Natural killer cell treated with Interleukin-12 subunit alpha and Interleukin-12 subunit beta and Interleukin-15 and Interleukin-18, amount 100 ng/mL, for 72 hours (primary cell): ENCODE measurements at regions not wholly inside any gene's neighbourhood (a gene's known extent, or its start where the extent isn't known, plus 50 kb on each side); places are given as distances from the start of the nearest gene placed in this dataset.
A peak's percentile ranks its signal among the peaks of the same experiment; 100 is the strongest.

ENCODE experiments used
- ATAC-seq, 2 donors: fragments of 150-1000 bp; cut with Tn5 transposase in 1 of 2; sonication (Bioruptor Pico), chemical (Tn5 transposase) in 1 of 2; 2 replicates each; pipeline ENCODE4 v1.10.0; 2021
- DNase-seq: peaks from one replicate; pipeline ENCODE4 v3.0.0; 2022; ENCODE audit warnings: low spot score
- H3K27ac Mint-ChIP-seq, 2 donors: 1 replicate in 1 of 2; 2 replicates in 1 of 2; pipeline ENCODE4 v1.8.0; 2022; ENCODE audit warnings: mixed read lengths in 2 of 2, mild to moderate bottlenecking in 1 of 2, moderate library complexity in 1 of 2
- H3K27me3 Mint-ChIP-seq, 2 donors: 1 replicate in 1 of 2; 2 replicates in 1 of 2; pipeline ENCODE4 v1.8.0; 2022; ENCODE audit warnings: mixed read lengths in 2 of 2
- H3K36me3 Mint-ChIP-seq: one replicate; pipeline ENCODE4 v1.8.0; 2022; ENCODE audit warnings: mixed read lengths
- H3K4me1 Mint-ChIP-seq, 2 donors: 1 replicate in 1 of 2; 2 replicates in 1 of 2; pipeline ENCODE4 v1.8.0; 2022; ENCODE audit warnings: low read depth in 2 of 2, mixed read lengths in 2 of 2, mild to moderate bottlenecking in 1 of 2
- H3K4me3 Mint-ChIP-seq: one replicate; pipeline ENCODE4 v1.8.0; 2022; ENCODE audit warnings: mixed read lengths
- H3K9me3 Mint-ChIP-seq: 2 replicates; pipeline ENCODE4 v1.8.0; 2022; ENCODE audit warnings: mixed read lengths

- Mint-ChIP-seq H3K27me3 (no peaks in the 10 kb centered on the region), H3K36me3 (peaks cover 5% of the 10 kb centered on the region), H3K27ac (no peak overlapping the region), H3K9me3 (peaks cover 9% of the 10 kb centered on the region), H3K4me3 (no peak overlapping the region), H3K4me1 (no peaks in the 10 kb centered on the region)
- no peak for ATAC-seq
- no peak for DNase-seq
Observed at GRCh38 chr3:68228856-68229255, 574.4 kb upstream of the SUCLG2 start.

GRCh38 chr3:68220832-68221231 is 566.4 kb upstream of the SUCLG2 start:
- no peak overlapping the region for H3K4me3 Mint-ChIP-seq

GRCh38 chr3:68211637-68212036 is 557.2 kb upstream of the SUCLG2 start:
- ATAC-seq, result no peak
- Mint-ChIP-seq H3K4me3 (no peak overlapping the region), H3K36me3 (no peaks in the 10 kb centered on the region), H3K27ac (no peak overlapping the region), H3K4me1 (no peaks in the 10 kb centered on the region), H3K27me3 (no peaks in the 10 kb centered on the region), H3K9me3 (peaks cover 3% of the 10 kb centered on the region)
- DNase-seq, result no peak

More at GRCh38 chr3:68220832-68221231, 566.4 kb upstream of the SUCLG2 start:
- peaks cover 0 to 7% of the 10 kb centered on the region in 2 donors for H3K4me1 Mint-ChIP-seq
- DNase-seq (no peak), ATAC-seq (peak in 1 of 2 donors; percentile 60)
- peaks cover 5% of the 10 kb centered on the region for H3K9me3 Mint-ChIP-seq
- H3K27me3 Mint-ChIP-seq, result no peaks in the 10 kb centered on the region
- peak overlapping the region in 1 of 2 donors; percentile 37 for H3K27ac Mint-ChIP-seq
- no peaks in the 10 kb centered on the region for H3K36me3 Mint-ChIP-seq

GRCh38 chr3:68210635-68211034 is 556.2 kb upstream of the SUCLG2 start:
- Mint-ChIP-seq H3K36me3 (no peaks in the 10 kb centered on the region), H3K4me1 (no peaks in the 10 kb centered on the region), H3K27ac (no peak overlapping the region), H3K4me3 (no peak overlapping the region), H3K27me3 (no peaks in the 10 kb centered on the region), H3K9me3 (no peaks in the 10 kb centered on the region)
- ATAC-seq (no peak), DNase-seq (no peak)

GRCh38 chr3:68207327-68207726 is 552.9 kb upstream of the SUCLG2 start:
- H3K9me3 Mint-ChIP-seq, result peaks cover 4% of the 10 kb centered on the region
- peaks cover 5% of the 10 kb centered on the region for H3K36me3 Mint-ChIP-seq
- ATAC-seq, result peak in 1 of 2 donors; percentile 76
- H3K4me1 Mint-ChIP-seq, result no peaks in the 10 kb centered on the region
- DNase-seq, result no peak
- no peaks in the 10 kb centered on the region for H3K27me3 Mint-ChIP-seq
- H3K27ac Mint-ChIP-seq, result no peak overlapping the region
- no peak overlapping the region for H3K4me3 Mint-ChIP-seq

- Mint-ChIP-seq H3K4me1 (no peaks in the 10 kb centered on the region), H3K9me3 (peaks cover 6% of the 10 kb centered on the region), H3K4me3 (no peak overlapping the region), H3K27me3 (no peaks in the 10 kb centered on the region), H3K36me3 (peaks cover 5% of the 10 kb centered on the region), H3K27ac (no peak overlapping the region)
- DNase-seq, result no peak
- no peak for ATAC-seq
Observed at GRCh38 chr3:68206524-68207117, 552.2 kb upstream of the SUCLG2 start.

- H3K4me1 Mint-ChIP-seq, result no peaks in the 10 kb centered on the region
- no peak for ATAC-seq
- no peak overlapping the region for H3K27ac Mint-ChIP-seq
Observed at GRCh38 chr3:68186733-68187132, 532.3 kb upstream of the SUCLG2 start.

GRCh38 chr3:68176600-68176999 is 522.2 kb upstream of the SUCLG2 start:
- no peak for ATAC-seq
- Mint-ChIP-seq H3K9me3 (peaks cover 18% of the 10 kb centered on the region), H3K4me1 (no peaks in the 10 kb centered on the region), H3K27ac (no peak overlapping the region), H3K27me3 (no peaks in the 10 kb centered on the region), H3K4me3 (no peak overlapping the region), H3K36me3 (peaks cover 12% of the 10 kb centered on the region)
- DNase-seq, result no peak

More at GRCh38 chr3:68186733-68187132, 532.3 kb upstream of the SUCLG2 start:
- Mint-ChIP-seq H3K4me3 (no peak overlapping the region), H3K27me3 (no peaks in the 10 kb centered on the region), H3K9me3 (peaks cover 14% of the 10 kb centered on the region), H3K36me3 (no peaks in the 10 kb centered on the region)
- DNase-seq, result no peak

- Mint-ChIP-seq H3K9me3 (peaks cover 22% of the 10 kb centered on the region), H3K4me1 (no peaks in the 10 kb centered on the region), H3K27me3 (no peaks in the 10 kb centered on the region), H3K27ac (no peak overlapping the region), H3K36me3 (peaks cover 24% of the 10 kb centered on the region), H3K4me3 (no peak overlapping the region)
- DNase-seq (no peak), ATAC-seq (no peak)
Observed at GRCh38 chr3:68173012-68173634, 518.7 kb upstream of the SUCLG2 start.

GRCh38 chr3:68172039-68172438 is 517.6 kb upstream of the SUCLG2 start:
- ATAC-seq, result no peak
- no peaks in the 10 kb centered on the region for H3K4me1 Mint-ChIP-seq
- H3K27me3 Mint-ChIP-seq, result no peaks in the 10 kb centered on the region
- DNase-seq, result no peak
- H3K9me3 Mint-ChIP-seq, result peaks cover 22% of the 10 kb centered on the region
- no peak overlapping the region for H3K4me3 Mint-ChIP-seq
- H3K27ac Mint-ChIP-seq, result no peak overlapping the region
- H3K36me3 Mint-ChIP-seq, result peaks cover 24% of the 10 kb centered on the region

GRCh38 chr3:68163968-68164367 is 509.6 kb upstream of the SUCLG2 start:
- no peak overlapping the region for H3K4me3 Mint-ChIP-seq

GRCh38 chr3:68163062-68163461 is 508.6 kb upstream of the SUCLG2 start:
- DNase-seq, result no peak
- no peaks in the 10 kb centered on the region for H3K36me3 Mint-ChIP-seq
- no peaks in the 10 kb centered on the region for H3K4me1 Mint-ChIP-seq
- H3K27ac Mint-ChIP-seq, result no peak overlapping the region
- H3K9me3 Mint-ChIP-seq, result no peaks in the 10 kb centered on the region
- no peaks in the 10 kb centered on the region for H3K27me3 Mint-ChIP-seq
- ATAC-seq, result no peak
- H3K4me3 Mint-ChIP-seq, result no peak overlapping the region

More at GRCh38 chr3:68163968-68164367, 509.6 kb upstream of the SUCLG2 start:
- DNase-seq (no peak), ATAC-seq (no peak)
- Mint-ChIP-seq H3K9me3 (no peaks in the 10 kb centered on the region), H3K27ac (no peak overlapping the region), H3K36me3 (no peaks in the 10 kb centered on the region), H3K27me3 (no peaks in the 10 kb centered on the region), H3K4me1 (no peaks in the 10 kb centered on the region)

- H3K36me3 Mint-ChIP-seq, result no peaks in the 10 kb centered on the region
- no peaks in the 10 kb centered on the region for H3K4me1 Mint-ChIP-seq
- ATAC-seq (no peak), DNase-seq (no peak)
- no peaks in the 10 kb centered on the region for H3K9me3 Mint-ChIP-seq
- no peaks in the 10 kb centered on the region for H3K27me3 Mint-ChIP-seq
- H3K4me3 Mint-ChIP-seq, result no peak overlapping the region
- no peak overlapping the region for H3K27ac Mint-ChIP-seq
Observed at GRCh38 chr3:68162644-68163043, 508.2 kb upstream of the SUCLG2 start.

GRCh38 chr3:68151359-68151758 is 496.9 kb upstream of the SUCLG2 start:
- peaks cover 4% of the 10 kb centered on the region for H3K36me3 Mint-ChIP-seq
- DNase-seq, result no peak
- H3K27ac Mint-ChIP-seq, result no peak overlapping the region
- H3K9me3 Mint-ChIP-seq, result no peaks in the 10 kb centered on the region
- no peak overlapping the region for H3K4me3 Mint-ChIP-seq
- no peak for ATAC-seq
- no peaks in the 10 kb centered on the region for H3K4me1 Mint-ChIP-seq
- no peaks in the 10 kb centered on the region for H3K27me3 Mint-ChIP-seq

GRCh38 chr3:68148447-68148846 is 494.0 kb upstream of the SUCLG2 start:
- DNase-seq (no peak), ATAC-seq (no peak)
- Mint-ChIP-seq H3K4me1 (no peaks in the 10 kb centered on the region), H3K9me3 (peaks cover 3% of the 10 kb centered on the region), H3K27ac (no peak overlapping the region), H3K27me3 (no peaks in the 10 kb centered on the region), H3K36me3 (peaks cover 4% of the 10 kb centered on the region), H3K4me3 (no peak overlapping the region)
